CD4-positive, alpha-beta memory T cell (primary cell): ENCODE measurements at regions not wholly inside any gene's neighbourhood (a gene's known extent, or its start where the extent isn't known, plus 50 kb on each side); places are given as distances from the start of the nearest gene placed in this dataset.

Experiments used
- CTCF ChIA-PET: fragments of 350-600 bp; sonication (Branson Sonifier 250); formaldehyde crosslinking; loops from one replicate; lab custom pipeline; 2021; ENCODE audit warnings: inconsistent platforms; ENCODE audit not compliant: partially characterized antibody; lab: Charles Lee
- POLR2A ChIA-PET: fragments of 350-600 bp; sonication (Branson Sonifier 250); formaldehyde crosslinking; loops from one replicate; lab custom pipeline; 2021; ENCODE audit not compliant: partially characterized antibody; lab: Charles Lee
- DNase-seq, 5 donors: peaks; one replicate each; pipeline versions ENCODE4 v3.0.0 to v3.0.0-alpha.2; 2020 to 2022; ENCODE audit warnings: mixed read lengths in 1 of 5
- H3K27ac ChIP-seq: one replicate; pipeline ENCODE4 v1.7.0; 2013; ENCODE audit warnings: low read depth, low read length
- H3K27me3 ChIP-seq: 2 replicates; pipeline ENCODE4 v1.7.0; 2013; ENCODE audit warnings: mild to moderate bottlenecking, low read length, moderate library complexity; ENCODE audit not compliant: insufficient read depth
- H3K36me3 ChIP-seq: 2 replicates; pipeline ENCODE4 v1.7.0; 2013; ENCODE audit warnings: mild to moderate bottlenecking, low read length, moderate library complexity; ENCODE audit not compliant: insufficient read depth
- H3K4me1 ChIP-seq: 2 replicates; pipeline ENCODE4 v1.7.0; 2013; ENCODE audit warnings: mild to moderate bottlenecking, low read length, moderate library complexity; ENCODE audit not compliant: insufficient read depth
- H3K4me3 ChIP-seq, 2 donors: one replicate each; pipeline ENCODE4 v1.7.0; 2013; ENCODE audit warnings: low read length in 2 of 2, mild to moderate bottlenecking in 1 of 2
- H3K9me3 ChIP-seq, 2 donors: one replicate each; pipeline ENCODE4 v1.7.0; 2013; ENCODE audit warnings: low read length in 2 of 2, control low read depth in 1 of 2; ENCODE audit not compliant: control insufficient read depth in 1 of 2
- H3K27ac Mint-ChIP-seq, 7 donors: one replicate each; pipeline ENCODE4 v1.8.0; 2020 to 2021; ENCODE audit warnings: mixed read lengths in 7 of 7, mild to moderate bottlenecking in 6 of 7, inconsistent platforms in 3 of 7, moderate library complexity in 3 of 7
- H3K27me3 Mint-ChIP-seq, 2 donors: one replicate each; pipeline ENCODE4 v1.8.0; 2020 to 2021; ENCODE audit warnings: mixed read lengths in 2 of 2
- H3K36me3 Mint-ChIP-seq, 2 donors: one replicate each; pipeline ENCODE4 v1.8.0; 2020 to 2021; ENCODE audit warnings: mixed read lengths in 2 of 2, inconsistent platforms in 1 of 2, mild to moderate bottlenecking in 1 of 2
- H3K4me1 Mint-ChIP-seq, 4 donors: one replicate each; pipeline ENCODE4 v1.8.0; 2020 to 2021; ENCODE audit warnings: mixed read lengths in 4 of 4, mild to moderate bottlenecking in 1 of 4
- H3K4me3 Mint-ChIP-seq, 8 donors: one replicate each; pipeline ENCODE4 v1.8.0; 2020 to 2021; ENCODE audit warnings: mixed read lengths in 8 of 8, mild to moderate bottlenecking in 7 of 8, moderate library complexity in 6 of 8, inconsistent platforms in 3 of 8
- H3K9me3 Mint-ChIP-seq, 8 donors: one replicate each; pipeline ENCODE4 v1.8.0; 2020 to 2021; ENCODE audit warnings: mixed read lengths in 8 of 8, mild to moderate bottlenecking in 5 of 8, inconsistent platforms in 3 of 8, moderate library complexity in 1 of 8
- intact Hi-C: fragments of 100-400 bp; cut with micrococcal nuclease; formaldehyde crosslinking; loops from one replicate; pipeline ENCODE4 v1.15.1; 2023

DNA sequence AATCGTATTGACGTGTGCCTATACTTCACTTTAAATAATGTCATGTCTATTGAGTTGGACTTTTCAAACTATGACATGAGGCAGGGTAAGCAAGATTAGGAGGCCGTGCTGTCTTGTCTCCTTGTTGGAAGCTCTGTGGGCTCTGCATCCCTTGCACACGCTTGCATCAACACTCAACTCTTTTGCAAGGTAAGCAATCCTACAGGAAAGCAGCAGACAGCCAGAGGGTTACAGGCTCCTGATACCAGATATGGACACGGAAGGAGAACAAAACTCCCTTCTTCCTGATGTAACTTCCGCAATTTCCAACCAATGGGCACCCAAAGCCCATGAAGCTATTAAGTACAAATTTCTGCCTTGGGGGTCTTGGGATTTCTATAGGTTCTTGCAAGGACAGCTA is 1520.7 kb upstream of the B3GALT2 start:
- H3K4me1 Mint-ChIP-seq = peaks cover 0 to 2% (median 0%) of the 10 kb centered on the region in 4 donors
- H3K4me3 ChIP-seq = no peak overlapping the region
- CTCF ChIA-PET = no interaction called here
- no peaks in the 10 kb centered on the region for H3K27me3 Mint-ChIP-seq
- H3K27ac ChIP-seq = no peak overlapping the region
- H3K9me3 ChIP-seq = no peaks in the 10 kb centered on the region
- H3K36me3 Mint-ChIP-seq = no peaks in the 10 kb centered on the region
- no peak overlapping the region for H3K27ac Mint-ChIP-seq
- H3K27me3 ChIP-seq = no peaks in the 10 kb centered on the region
- H3K4me1 ChIP-seq = no peaks in the 10 kb centered on the region
- POLR2A ChIA-PET = no interaction called here
- H3K9me3 Mint-ChIP-seq = no peaks in the 10 kb centered on the region
- DNase-seq = no peak
- H3K4me3 Mint-ChIP-seq = no peak overlapping the region
- intact Hi-C loops = no loop called here
- H3K36me3 ChIP-seq = no peaks in the 10 kb centered on the region

DNA sequence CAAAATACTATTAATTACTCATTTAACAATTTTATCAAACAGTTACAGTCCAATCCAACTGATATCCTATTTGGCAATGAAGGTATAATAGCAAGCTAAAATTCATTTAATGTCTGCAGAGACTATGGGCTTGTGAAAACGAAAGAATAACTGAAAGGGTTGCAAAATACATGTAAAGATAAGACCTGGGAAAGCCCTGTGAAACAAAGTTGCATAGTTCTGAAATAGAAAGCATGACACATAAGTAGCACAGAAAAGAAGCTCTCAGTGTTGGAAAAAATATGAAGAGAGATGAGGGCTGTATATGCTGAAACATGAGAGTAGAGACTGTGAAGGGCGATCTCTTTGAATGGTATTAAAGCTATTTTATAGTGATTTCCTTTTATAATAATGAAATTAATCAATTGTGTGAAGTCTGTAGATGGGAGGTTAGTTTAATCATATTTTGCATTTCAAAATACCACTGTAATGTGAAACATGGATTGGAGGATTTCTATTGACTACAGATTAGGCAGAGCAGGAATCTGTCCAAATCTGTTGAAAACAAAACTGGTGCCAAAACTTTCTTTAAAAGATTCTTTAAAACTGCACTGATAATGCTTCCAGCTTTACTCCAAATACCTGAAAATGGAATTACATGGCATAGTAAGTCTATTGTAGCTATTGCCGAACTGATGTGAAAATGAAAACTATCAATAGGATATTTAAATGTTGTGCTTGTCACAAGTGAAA is 1518.9 kb upstream of the B3GALT2 start:
- Histone ChIP-seq H3K4me1 (no peaks in the 10 kb centered on the region), H3K36me3 (no peaks in the 10 kb centered on the region), H3K27me3 (no peaks in the 10 kb centered on the region), H3K4me3 (no peak overlapping the region), H3K9me3 (no peaks in the 10 kb centered on the region), H3K27ac (no peak overlapping the region)
- Mint-ChIP-seq H3K27ac (no peak overlapping the region), H3K4me1 (peaks cover 0 to 2% (median 0%) of the 10 kb centered on the region in 4 donors), H3K36me3 (no peaks in the 10 kb centered on the region), H3K4me3 (no peak overlapping the region), H3K9me3 (no peaks in the 10 kb centered on the region), H3K27me3 (no peaks in the 10 kb centered on the region)
- DNase-seq = no peak
- ChIA-PET POLR2A (interaction anchor here (0.6 kb wide), 1 partner anchor 1242 kb away, joined by 3 read pairs; no protein-coding TSS in a partner anchor), CTCF (no interaction called here)
- intact Hi-C loops = no loop called here

DNA sequence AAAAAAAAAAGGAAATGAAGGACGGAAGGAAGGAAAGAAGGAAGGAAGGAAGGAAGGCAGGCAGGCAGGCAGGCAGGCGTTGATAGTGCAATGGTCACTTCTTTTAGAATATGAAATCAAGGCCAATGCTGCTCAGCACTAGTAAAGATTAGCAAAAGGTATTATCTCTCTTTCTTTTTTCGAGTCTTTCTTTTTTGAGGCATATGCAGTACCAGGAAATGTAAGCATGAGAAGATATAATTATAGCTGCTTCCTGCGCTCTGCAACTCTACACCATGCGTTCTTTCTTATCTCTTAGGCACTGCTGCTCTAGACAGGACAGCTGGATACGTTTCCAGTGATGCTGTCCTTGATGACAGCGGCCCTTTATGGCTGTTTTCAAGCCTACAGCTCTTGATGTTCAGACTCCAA is 1512.5 kb upstream of the B3GALT2 start:
- DNase-seq = no peak
- peak overlapping the region in 1 of 7 donors; percentile 14 for H3K27ac Mint-ChIP-seq

GRCh38 chr1:194693244-194693643 is 1506.8 kb upstream of the B3GALT2 start:
- CTCF ChIA-PET = no interaction called here
- no peak for DNase-seq

More for the DNA sequence above, 1512.5 kb upstream of the B3GALT2 start:
- POLR2A ChIA-PET = no interaction called here
- no peaks in the 10 kb centered on the region for H3K36me3 Mint-ChIP-seq
- H3K27me3 Mint-ChIP-seq = no peaks in the 10 kb centered on the region
- intact Hi-C loops = no loop called here
- H3K4me3 Mint-ChIP-seq = no peak overlapping the region
- H3K4me1 ChIP-seq = no peaks in the 10 kb centered on the region
- H3K27me3 ChIP-seq = no peaks in the 10 kb centered on the region
- no peaks in the 10 kb centered on the region for H3K4me1 Mint-ChIP-seq
- no peaks in the 10 kb centered on the region for H3K9me3 ChIP-seq
- no peaks in the 10 kb centered on the region for H3K9me3 Mint-ChIP-seq
- CTCF ChIA-PET = interaction anchor here (0.7 kb wide), 1 partner anchor 1372 kb away, joined by 3 read pairs; no protein-coding TSS in a partner anchor
- no peak overlapping the region for H3K4me3 ChIP-seq
- H3K36me3 ChIP-seq = no peaks in the 10 kb centered on the region
- no peak overlapping the region for H3K27ac ChIP-seq

GRCh38 chr1:194684636-194685035 is 1498.2 kb upstream of the B3GALT2 start:
- POLR2A ChIA-PET = no interaction called here
- Mint-ChIP-seq H3K27me3 (no peaks in the 10 kb centered on the region), H3K9me3 (peaks cover 0 to 3% (median 0%) of the 10 kb centered on the region in 8 donors), H3K27ac (no peak overlapping the region), H3K36me3 (no peaks in the 10 kb centered on the region), H3K4me3 (no peak overlapping the region), H3K4me1 (peaks cover 0 to 3% (median 0%) of the 10 kb centered on the region in 4 donors)
- H3K9me3 ChIP-seq = peaks cover 0 to 2% of the 10 kb centered on the region in 2 donors
- intact Hi-C loops = no loop called here
- no peaks in the 10 kb centered on the region for H3K4me1 ChIP-seq
- no peak overlapping the region for H3K27ac ChIP-seq
- CTCF ChIA-PET = no interaction called here
- no peaks in the 10 kb centered on the region for H3K27me3 ChIP-seq
- no peak for DNase-seq
- no peaks in the 10 kb centered on the region for H3K36me3 ChIP-seq
- H3K4me3 ChIP-seq = no peak overlapping the region

More at GRCh38 chr1:194693244-194693643, 1506.8 kb upstream of the B3GALT2 start:
- Histone ChIP-seq H3K4me1 (no peaks in the 10 kb centered on the region), H3K36me3 (no peaks in the 10 kb centered on the region), H3K27me3 (no peaks in the 10 kb centered on the region), H3K9me3 (no peaks in the 10 kb centered on the region), H3K27ac (no peak overlapping the region), H3K4me3 (no peak overlapping the region)
- Mint-ChIP-seq H3K4me1 (no peaks in the 10 kb centered on the region), H3K4me3 (no peak overlapping the region), H3K36me3 (no peaks in the 10 kb centered on the region), H3K9me3 (no peaks in the 10 kb centered on the region), H3K27ac (no peak overlapping the region), H3K27me3 (no peaks in the 10 kb centered on the region)
- POLR2A ChIA-PET = no interaction called here
- intact Hi-C loops = no loop called here

DNA sequence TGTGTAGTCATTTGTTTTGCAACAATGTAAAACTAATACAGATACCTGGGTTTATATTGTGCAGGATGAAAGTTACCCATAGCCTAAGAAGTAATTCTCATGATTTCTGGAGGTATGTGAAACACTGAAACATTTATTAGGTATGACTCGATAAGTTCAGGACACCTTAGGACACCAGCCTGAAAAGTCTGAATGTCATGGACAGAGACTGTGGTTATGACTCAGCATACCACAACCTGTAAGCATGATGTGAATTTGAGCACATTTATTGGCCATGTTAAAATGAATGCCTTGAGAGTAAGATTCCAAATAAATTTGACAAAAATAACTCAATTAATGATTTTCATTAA is 1471.7 kb upstream of the B3GALT2 start:
- no peaks in the 10 kb centered on the region for H3K4me1 ChIP-seq
- no peak overlapping the region for H3K4me3 ChIP-seq
- Mint-ChIP-seq H3K4me3 (no peak overlapping the region), H3K36me3 (no peaks in the 10 kb centered on the region), H3K27me3 (no peaks in the 10 kb centered on the region), H3K4me1 (no peaks in the 10 kb centered on the region), H3K27ac (no peak overlapping the region), H3K9me3 (peaks cover 0 to 2% (median 0%) of the 10 kb centered on the region in 8 donors)
- no peaks in the 10 kb centered on the region for H3K36me3 ChIP-seq
- CTCF ChIA-PET = no interaction called here
- H3K27ac ChIP-seq = no peak overlapping the region
- intact Hi-C loops = no loop called here
- POLR2A ChIA-PET = no interaction called here
- DNase-seq = no peak
- no peaks in the 10 kb centered on the region for H3K9me3 ChIP-seq
- H3K27me3 ChIP-seq = no peaks in the 10 kb centered on the region

GRCh38 chr1:194654956-194655355 is 1468.5 kb upstream of the B3GALT2 start:
- no peaks in the 10 kb centered on the region for H3K4me1 Mint-ChIP-seq
- no peak overlapping the region for H3K4me3 ChIP-seq
- ChIA-PET POLR2A (no interaction called here), CTCF (no interaction called here)
- DNase-seq = no peak
- no peaks in the 10 kb centered on the region for H3K36me3 ChIP-seq
- H3K4me1 ChIP-seq = no peaks in the 10 kb centered on the region
- intact Hi-C loops = no loop called here
- H3K27me3 Mint-ChIP-seq = no peaks in the 10 kb centered on the region
- no peaks in the 10 kb centered on the region for H3K36me3 Mint-ChIP-seq
- H3K27me3 ChIP-seq = no peaks in the 10 kb centered on the region
- no peak overlapping the region for H3K27ac ChIP-seq
- peaks cover 0 to 2% (median 0%) of the 10 kb centered on the region in 8 donors for H3K9me3 Mint-ChIP-seq
- H3K4me3 Mint-ChIP-seq = no peak overlapping the region
- H3K27ac Mint-ChIP-seq = no peak overlapping the region
- H3K9me3 ChIP-seq = no peaks in the 10 kb centered on the region
